GDM1 (cell line): ENCODE measurements at regions not wholly inside any gene's neighbourhood (a gene's known extent, or its start where the extent isn't known, plus 50 kb on each side); places are given as distances from the start of the nearest gene placed in this dataset.

ENCODE experiments used
- DNase-seq: peaks from one replicate; lab custom pipeline; 2025; lab: John Stamatoyannopoulos, UW

- no peak for DNase-seq
Measured at GRCh38 chr10:10313149-10313835, 704.4 kb upstream of the CELF2 start.

GRCh38 chr10:10314626-10315025 is 703.0 kb upstream of the CELF2 start:
- DNase-seq = no peak

- DNase-seq = no peak
Measured at GRCh38 chr10:10315989-10316388, 701.7 kb upstream of the CELF2 start.

GRCh38 chr10:10317151-10317550 is 700.5 kb upstream of the CELF2 start:
- DNase-seq = no peak

GRCh38 chr10:10318856-10319255 is 698.8 kb upstream of the CELF2 start:
- no peak for DNase-seq

- no peak for DNase-seq
Measured at GRCh38 chr10:10320956-10321355, 696.7 kb upstream of the CELF2 start.

GRCh38 chr10:10326116-10326515 is 691.6 kb upstream of the CELF2 start:
- no peak for DNase-seq

- no peak for DNase-seq
Measured at GRCh38 chr10:10327934-10328333, 689.7 kb upstream of the CELF2 start.

- no peak for DNase-seq
Measured at GRCh38 chr10:10330418-10330817, 687.3 kb upstream of the CELF2 start.

GRCh38 chr10:10332786-10333185 is 684.9 kb upstream of the CELF2 start:
- no peak for DNase-seq

- DNase-seq = no peak
Measured at GRCh38 chr10:10333622-10334021, 684.0 kb upstream of the CELF2 start.

- no peak for DNase-seq
Measured at GRCh38 chr10:10338339-10338738, 679.3 kb upstream of the CELF2 start.

- DNase-seq = no peak
Measured at GRCh38 chr10:10346390-10347150, 671.1 kb upstream of the CELF2 start.

GRCh38 chr10:10350050-10350449 is 667.6 kb upstream of the CELF2 start:
- no peak for DNase-seq

GRCh38 chr10:10351451-10351850 is 666.2 kb upstream of the CELF2 start:
- DNase-seq = no peak

- no peak for DNase-seq
Measured at GRCh38 chr10:10353326-10353868, 664.3 kb upstream of the CELF2 start.

GRCh38 chr10:10359263-10359662 is 658.4 kb upstream of the CELF2 start:
- DNase-seq = no peak

- DNase-seq = no peak
Measured at GRCh38 chr10:10361301-10361885, 656.3 kb upstream of the CELF2 start.

GRCh38 chr10:10362800-10363199 is 654.9 kb upstream of the CELF2 start:
- no peak for DNase-seq

GRCh38 chr10:10363217-10363616 is 654.5 kb upstream of the CELF2 start:
- DNase-seq = no peak

GRCh38 chr10:10364902-10365301 is 652.8 kb upstream of the CELF2 start:
- DNase-seq = no peak

- no peak for DNase-seq
Measured at GRCh38 chr10:10365676-10366075, 652.0 kb upstream of the CELF2 start.

- DNase-seq = no peak
Measured at GRCh38 chr10:10366836-10367235, 650.8 kb upstream of the CELF2 start.
